IPS-20b (cell line): ENCODE measurements at regions not wholly inside any gene's neighbourhood (a gene's known extent, or its start where the extent isn't known, plus 50 kb on each side); places are given as distances from the start of the nearest gene placed in this dataset.

Experiments used
- H3K27ac ChIP-seq: one replicate; pipeline ENCODE4 v1.5.1; 2013; ENCODE audit warnings: low read length
- H3K27me3 ChIP-seq: 2 replicates; pipeline ENCODE4 v1.6.1; 2013; ENCODE audit warnings: mild to moderate bottlenecking, low read length, inconsistent platforms; ENCODE audit not compliant: insufficient read depth
- H3K36me3 ChIP-seq: 2 replicates; pipeline ENCODE4 v1.6.1; 2013; ENCODE audit warnings: low read depth, mild to moderate bottlenecking, inconsistent platforms, low read length, moderate library complexity; ENCODE audit not compliant: insufficient read depth
- H3K4me1 ChIP-seq: 2 replicates; pipeline ENCODE4 v1.6.1; 2013; ENCODE audit warnings: mild to moderate bottlenecking, control low read depth, inconsistent platforms, low read length, moderate library complexity; ENCODE audit not compliant: insufficient read depth
- H3K4me3 ChIP-seq: 2 replicates; pipeline ENCODE4 v1.5.1; 2013; ENCODE audit warnings: mild to moderate bottlenecking, low read length, inconsistent platforms
- H3K9ac ChIP-seq: 2 replicates; pipeline ENCODE4 v1.6.1; 2013; ENCODE audit warnings: low read depth, mild to moderate bottlenecking, inconsistent platforms, low read length, moderate library complexity
- H3K9me3 ChIP-seq: 2 replicates; pipeline ENCODE4 v1.6.1; 2013; ENCODE audit warnings: mild to moderate bottlenecking, low read depth, low read length, inconsistent platforms; ENCODE audit not compliant: insufficient read depth

DNA sequence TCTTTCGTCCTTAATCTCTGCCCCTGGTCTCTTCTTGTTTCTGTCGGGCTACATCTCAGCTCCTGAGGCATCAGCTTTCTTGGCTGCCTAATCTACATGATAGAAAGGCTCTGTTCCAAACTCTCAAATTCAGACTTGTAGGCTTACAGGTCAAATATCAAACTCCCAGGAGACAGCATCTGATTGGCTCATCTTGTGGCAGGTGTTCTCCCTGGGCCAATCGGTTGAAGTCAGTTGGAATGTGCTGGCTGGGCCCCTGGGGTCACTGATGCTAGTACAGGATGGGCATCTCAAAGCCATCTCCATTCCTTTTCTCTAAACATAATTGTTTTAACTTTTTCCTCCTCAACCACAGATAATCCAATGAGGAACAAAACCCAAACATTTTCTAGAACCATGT lies 198.7 kb downstream of the CNTN3 start:
- no peak overlapping the region for H3K4me3 ChIP-seq
- H3K27ac ChIP-seq, result no peak overlapping the region
- no peaks in the 10 kb centered on the region for H3K36me3 ChIP-seq
- H3K9ac ChIP-seq, result no peak overlapping the region
- H3K27me3 ChIP-seq, result no peaks in the 10 kb centered on the region
- H3K9me3 ChIP-seq, result no peaks in the 10 kb centered on the region
- H3K4me1 ChIP-seq, result peaks cover 20% of the 10 kb centered on the region; the same call in 1 of the 2 replicates

DNA sequence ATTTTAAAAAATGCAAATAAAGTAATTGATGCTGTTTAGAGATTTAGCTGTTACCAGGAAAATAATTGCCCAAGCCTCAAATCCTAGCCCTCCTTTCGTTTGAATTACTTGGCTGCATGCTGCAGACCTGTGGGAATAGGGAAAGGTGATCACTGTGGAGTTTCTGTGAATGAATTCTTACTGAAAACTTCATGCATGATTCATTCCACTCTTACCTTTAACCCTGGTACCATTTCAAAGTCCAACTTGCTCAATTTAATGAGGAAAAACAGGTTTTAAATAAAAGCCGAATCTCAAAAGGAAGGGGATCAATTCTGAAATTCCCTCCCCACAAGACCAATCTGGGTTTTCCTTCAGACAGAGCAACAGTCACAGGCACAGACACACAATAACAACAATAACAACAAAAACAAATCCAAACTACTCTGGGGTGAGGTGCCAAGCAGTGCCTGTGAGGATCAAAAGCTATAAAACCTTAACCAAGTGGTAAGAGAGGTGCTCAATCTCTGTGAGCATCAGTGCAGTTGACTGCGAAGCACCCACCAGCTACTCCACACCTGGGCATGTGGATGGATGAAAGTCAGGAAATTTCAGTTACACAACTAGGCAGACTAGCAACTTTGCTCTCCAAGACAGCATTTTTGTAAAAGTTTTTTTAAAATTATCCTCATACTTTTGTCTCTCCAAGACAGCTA lies 200.8 kb downstream of the CNTN3 start:
- no peaks in the 10 kb centered on the region for H3K36me3 ChIP-seq
- H3K27ac ChIP-seq, result no peak overlapping the region
- H3K9me3 ChIP-seq, result no peaks in the 10 kb centered on the region
- no peak overlapping the region for H3K4me3 ChIP-seq
- no peak overlapping the region for H3K9ac ChIP-seq
- H3K27me3 ChIP-seq, result no peaks in the 10 kb centered on the region
- peaks cover 20% of the 10 kb centered on the region; the same call in 1 of the 2 replicates for H3K4me1 ChIP-seq

DNA sequence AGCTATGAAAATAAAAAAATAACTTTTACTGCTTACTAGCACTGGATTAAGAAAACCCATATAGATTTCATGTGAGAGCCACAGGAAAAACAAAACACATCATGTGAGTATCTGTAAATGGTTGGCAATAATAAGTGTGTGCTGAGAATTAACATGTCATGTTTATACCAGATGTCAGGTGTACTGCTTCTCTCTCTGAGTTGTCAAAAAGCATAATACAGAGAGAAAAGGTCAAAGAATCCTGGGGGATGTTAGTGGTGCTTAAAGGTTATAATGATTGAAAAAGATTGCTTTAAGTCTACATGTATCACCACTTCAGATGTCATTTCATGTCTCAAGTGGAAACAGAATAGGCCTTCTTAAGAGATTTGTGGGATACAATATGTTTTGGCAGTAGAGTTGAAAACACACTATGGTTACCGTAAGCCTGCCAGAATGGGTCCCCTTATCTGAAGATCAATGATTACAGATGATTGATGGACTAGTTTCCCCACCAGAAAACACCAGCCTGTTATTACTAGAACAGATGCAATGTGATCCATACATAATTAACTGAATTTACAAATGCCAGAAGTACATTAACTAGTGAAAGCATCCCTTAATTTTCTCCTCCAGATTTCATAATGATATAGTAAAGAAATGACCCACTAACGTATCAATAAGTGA lies 204.1 kb downstream of the CNTN3 start:
- H3K9me3 ChIP-seq, result no peaks in the 10 kb centered on the region
- no peak overlapping the region for H3K9ac ChIP-seq
- H3K27me3 ChIP-seq, result no peaks in the 10 kb centered on the region
- no peaks in the 10 kb centered on the region for H3K36me3 ChIP-seq
- H3K4me1 ChIP-seq, result peaks cover 17% of the 10 kb centered on the region; the same call in 1 of the 2 replicates
- no peak overlapping the region for H3K4me3 ChIP-seq
- no peak overlapping the region for H3K27ac ChIP-seq

DNA sequence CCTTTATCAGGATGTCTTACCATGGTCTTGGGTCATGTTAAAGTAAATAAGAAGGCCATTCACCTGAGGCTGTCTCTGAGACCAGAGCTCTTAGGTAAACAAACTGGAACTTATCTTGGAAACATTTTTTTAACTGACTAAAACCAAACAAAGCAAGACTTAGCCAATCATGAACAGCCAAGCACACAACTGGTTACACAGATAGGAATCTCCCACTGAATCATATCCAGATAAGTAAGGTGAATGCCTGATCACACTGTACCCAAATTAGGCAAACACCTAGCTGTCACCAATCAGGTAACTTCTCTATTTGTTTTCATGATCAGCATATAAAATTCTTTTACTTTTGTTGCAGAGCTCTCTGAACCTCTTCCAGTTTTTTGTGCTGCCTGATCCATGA lies 205.4 kb downstream of the CNTN3 start:
- Histone ChIP-seq H3K9ac (no peak overlapping the region), H3K27me3 (no peaks in the 10 kb centered on the region), H3K4me3 (no peak overlapping the region), H3K9me3 (no peaks in the 10 kb centered on the region), H3K4me1 (peaks cover 6% of the 10 kb centered on the region; the same call in 1 of the 2 replicates), H3K27ac (no peak overlapping the region), H3K36me3 (no peaks in the 10 kb centered on the region)

DNA sequence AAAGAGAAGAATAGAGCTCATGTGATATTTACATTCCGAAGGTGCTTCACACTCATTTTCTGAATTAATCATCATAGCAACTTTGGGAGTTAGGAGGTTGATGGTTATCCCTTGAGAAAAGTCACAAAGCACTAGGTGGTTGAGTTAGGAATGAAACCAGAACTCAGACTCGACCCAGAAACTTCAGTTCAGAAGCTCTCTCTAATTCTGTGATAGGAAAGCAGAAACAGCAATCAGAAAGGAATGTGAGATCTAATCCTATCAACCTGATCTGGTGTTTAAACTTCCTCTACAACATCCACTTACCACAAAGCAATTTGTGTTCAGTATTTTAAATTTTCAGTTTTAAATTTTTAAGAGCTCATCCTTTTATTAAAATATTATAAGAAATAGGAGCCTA lies 211.2 kb downstream of the CNTN3 start:
- H3K4me1 ChIP-seq, result peaks cover 8% of the 10 kb centered on the region; the same call in 1 of the 2 replicates
- H3K9ac ChIP-seq, result no peak overlapping the region
- no peak overlapping the region for H3K27ac ChIP-seq
- no peaks in the 10 kb centered on the region for H3K36me3 ChIP-seq
- no peak overlapping the region for H3K4me3 ChIP-seq
- H3K9me3 ChIP-seq, result no peaks in the 10 kb centered on the region
- no peaks in the 10 kb centered on the region for H3K27me3 ChIP-seq

DNA sequence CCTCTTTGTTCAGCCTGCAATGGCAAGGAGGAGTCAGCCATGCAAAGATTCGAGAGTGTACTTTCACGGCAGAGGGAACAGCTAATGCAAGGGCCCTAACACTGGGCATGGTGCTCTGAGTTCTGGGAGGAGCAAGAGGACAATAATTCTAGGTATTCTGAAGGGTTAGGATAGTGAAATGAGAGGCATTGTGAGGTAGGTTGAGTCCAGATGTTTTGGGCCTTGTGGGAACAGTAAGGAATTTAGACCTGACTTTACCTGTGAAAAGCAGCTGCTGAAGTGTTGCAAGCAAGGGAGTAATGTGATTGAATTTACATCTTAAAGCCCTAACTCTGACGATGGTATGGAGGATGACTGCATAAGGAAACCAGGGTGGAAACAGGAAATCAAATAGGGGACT lies 211.6 kb downstream of the CNTN3 start:
- H3K36me3 ChIP-seq, result no peaks in the 10 kb centered on the region
- H3K9me3 ChIP-seq, result no peaks in the 10 kb centered on the region
- H3K27ac ChIP-seq, result no peak overlapping the region
- no peaks in the 10 kb centered on the region for H3K27me3 ChIP-seq
- H3K4me3 ChIP-seq, result no peak overlapping the region
- H3K4me1 ChIP-seq, result peaks cover 8% of the 10 kb centered on the region; the same call in 1 of the 2 replicates
- no peak overlapping the region for H3K9ac ChIP-seq

DNA sequence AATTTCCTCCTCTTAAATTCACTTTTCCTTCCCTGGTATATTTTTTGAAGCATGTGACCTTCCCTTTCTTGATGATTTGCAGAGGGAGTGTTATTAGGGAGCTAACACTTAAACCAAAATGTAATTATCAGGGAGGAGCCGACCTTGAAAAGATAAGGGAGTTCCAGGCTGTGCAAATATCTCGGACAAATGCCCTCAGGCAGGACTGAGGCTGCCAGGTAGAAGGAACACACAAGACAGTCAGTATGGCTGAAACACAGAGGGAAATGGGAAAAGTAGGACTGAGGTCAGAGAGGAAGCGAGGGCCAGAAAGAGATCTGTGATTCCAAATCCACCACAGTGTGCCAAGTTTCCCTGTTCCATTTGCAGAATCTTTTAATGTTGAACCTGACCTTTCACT lies 221.0 kb downstream of the CNTN3 start:
- Histone ChIP-seq H3K27ac (no peak overlapping the region), H3K36me3 (no peaks in the 10 kb centered on the region), H3K27me3 (no peaks in the 10 kb centered on the region)

DNA sequence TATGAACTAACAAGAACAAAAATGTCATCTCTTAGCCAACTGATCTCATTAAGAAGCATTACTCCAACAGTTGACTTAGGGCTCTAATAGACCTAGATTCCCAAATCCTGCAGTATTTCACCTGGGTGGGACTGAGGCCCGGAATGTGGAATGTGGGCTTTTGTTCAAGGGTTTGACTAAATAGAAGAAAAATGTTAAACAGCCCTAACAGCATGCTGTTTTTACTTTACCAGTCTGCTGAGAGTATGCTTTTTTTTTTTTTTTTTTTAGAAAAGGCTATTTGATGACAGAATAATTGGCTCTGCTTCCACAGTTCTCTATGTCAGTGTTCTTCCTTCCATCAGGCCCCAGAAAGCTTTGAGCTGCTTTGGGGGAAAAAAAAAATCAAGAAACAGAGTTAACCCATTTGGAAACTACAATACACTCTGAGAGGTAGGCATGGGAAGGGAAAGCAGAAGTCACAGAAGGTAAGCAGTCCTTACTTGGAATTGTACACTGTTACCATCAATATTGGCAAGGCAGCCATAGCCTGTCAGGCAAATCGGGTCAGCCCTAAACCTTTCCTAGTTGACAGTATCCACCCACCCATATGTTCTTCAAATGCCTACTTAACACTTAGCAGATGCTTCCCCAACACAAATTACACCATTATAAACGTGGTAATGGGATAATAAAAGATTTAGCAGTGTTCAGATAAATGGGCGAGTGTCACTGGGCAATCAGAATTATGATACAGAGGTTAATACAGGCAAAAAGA lies 224.2 kb downstream of the CNTN3 start:
- H3K27ac ChIP-seq, result no peak overlapping the region
- 0 out of 2 replicates have a peak, but pooled peaks cover 4% of the 10 kb centered on the region for H3K4me1 ChIP-seq
- no peak overlapping the region for H3K4me3 ChIP-seq
- H3K9ac ChIP-seq, result no peak overlapping the region
- no peaks in the 10 kb centered on the region for H3K36me3 ChIP-seq
- H3K9me3 ChIP-seq, result no peaks in the 10 kb centered on the region
- no peaks in the 10 kb centered on the region for H3K27me3 ChIP-seq

More for the DNA sequence above, 221.0 kb downstream of the CNTN3 start:
- H3K4me3 ChIP-seq, result no peak overlapping the region
- H3K9ac ChIP-seq, result no peak overlapping the region
- H3K4me1 ChIP-seq, result 0 out of 2 replicates have a peak, but pooled peaks cover 4% of the 10 kb centered on the region
- H3K9me3 ChIP-seq, result peaks cover 12% of the 10 kb centered on the region

DNA sequence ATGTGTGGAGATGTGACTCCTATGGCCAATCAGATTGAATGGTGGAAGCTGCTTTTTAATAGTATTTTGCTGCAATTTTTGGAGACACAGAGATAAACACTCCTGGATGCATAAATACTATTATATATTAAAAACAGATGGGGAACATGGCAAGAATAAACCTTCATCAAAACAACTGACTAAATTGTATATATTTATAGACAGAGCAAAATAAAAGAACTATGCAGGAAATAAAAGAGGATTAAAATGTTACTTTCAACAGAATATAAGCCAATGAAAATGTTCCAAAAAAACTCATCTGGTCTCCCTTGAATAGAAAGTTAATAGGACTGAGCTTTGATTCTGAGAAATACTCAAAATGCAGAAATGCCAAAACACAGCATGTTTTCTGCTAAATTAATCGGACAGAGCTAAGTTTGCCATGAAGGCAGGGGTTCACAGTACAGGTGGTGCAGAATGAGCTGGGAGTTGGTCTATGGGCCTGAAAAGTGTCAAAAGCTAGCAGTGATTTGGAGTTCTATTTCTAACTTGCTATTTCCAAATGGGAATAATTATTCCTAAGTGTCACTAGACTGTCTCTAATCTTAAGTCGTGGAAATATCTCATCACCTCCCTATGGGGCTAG lies 227.2 kb downstream of the CNTN3 start:
- Histone ChIP-seq H3K27ac (no peak overlapping the region), H3K4me3 (no peak overlapping the region), H3K9ac (no peak overlapping the region), H3K9me3 (no peaks in the 10 kb centered on the region), H3K36me3 (no peaks in the 10 kb centered on the region), H3K4me1 (0 out of 2 replicates have a peak, but pooled peaks cover 4% of the 10 kb centered on the region), H3K27me3 (no peaks in the 10 kb centered on the region)

DNA sequence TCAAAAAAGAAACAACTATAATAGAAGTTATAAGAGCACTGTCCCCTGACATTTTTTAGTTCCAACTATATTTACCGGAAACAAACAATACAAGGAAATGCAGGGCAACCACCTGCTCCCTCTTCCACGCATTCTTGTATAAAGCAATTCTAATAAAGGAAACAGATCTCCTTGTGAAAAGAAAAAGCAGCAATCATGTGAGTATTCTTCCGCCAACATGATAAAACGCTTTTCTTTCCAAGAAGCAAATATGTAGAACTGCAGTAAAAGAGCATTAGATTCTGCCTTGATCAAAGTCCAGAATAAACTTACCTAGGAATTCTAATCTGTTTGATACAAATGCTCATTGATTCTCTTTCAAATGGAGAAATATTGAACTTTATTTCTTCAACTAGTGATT lies 230.3 kb downstream of the CNTN3 start:
- Histone ChIP-seq H3K36me3 (no peaks in the 10 kb centered on the region), H3K4me1 (no peaks in the 10 kb centered on the region), H3K9ac (no peak overlapping the region), H3K9me3 (no peaks in the 10 kb centered on the region), H3K27me3 (no peaks in the 10 kb centered on the region), H3K4me3 (no peak overlapping the region), H3K27ac (no peak overlapping the region)

DNA sequence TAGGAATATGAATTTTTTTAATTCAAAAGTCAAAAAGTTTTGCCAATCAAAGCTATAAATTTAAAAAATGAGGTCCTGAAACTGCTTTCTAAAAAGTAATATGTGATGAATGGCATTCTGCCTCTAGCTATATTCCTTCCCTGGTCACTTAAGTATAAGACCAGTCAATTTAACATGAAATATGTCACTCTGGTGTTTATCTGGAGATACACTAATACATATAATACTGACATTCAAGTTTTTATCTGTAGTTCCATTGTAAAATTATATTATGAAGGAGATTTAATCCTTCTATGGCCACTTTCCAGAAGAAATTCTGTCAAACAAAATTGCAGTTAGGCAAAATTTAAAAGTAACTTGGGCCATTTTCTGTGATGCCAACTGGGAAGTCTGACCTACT lies 236.8 kb downstream of the CNTN3 start:
- H3K27ac ChIP-seq, result no peak overlapping the region
- H3K9ac ChIP-seq, result no peak overlapping the region
- H3K36me3 ChIP-seq, result no peaks in the 10 kb centered on the region
- no peaks in the 10 kb centered on the region for H3K4me1 ChIP-seq
- H3K4me3 ChIP-seq, result no peak overlapping the region
- no peaks in the 10 kb centered on the region for H3K27me3 ChIP-seq
- 0 out of 2 replicates have a peak, but pooled peaks cover 7% of the 10 kb centered on the region for H3K9me3 ChIP-seq
